ENCODE measurements at regions not wholly inside any gene's neighbourhood (a gene's known extent, or its start where the extent isn't known, plus 50 kb on each side); places are given as distances from the start of the nearest gene placed in this dataset.

DNA sequence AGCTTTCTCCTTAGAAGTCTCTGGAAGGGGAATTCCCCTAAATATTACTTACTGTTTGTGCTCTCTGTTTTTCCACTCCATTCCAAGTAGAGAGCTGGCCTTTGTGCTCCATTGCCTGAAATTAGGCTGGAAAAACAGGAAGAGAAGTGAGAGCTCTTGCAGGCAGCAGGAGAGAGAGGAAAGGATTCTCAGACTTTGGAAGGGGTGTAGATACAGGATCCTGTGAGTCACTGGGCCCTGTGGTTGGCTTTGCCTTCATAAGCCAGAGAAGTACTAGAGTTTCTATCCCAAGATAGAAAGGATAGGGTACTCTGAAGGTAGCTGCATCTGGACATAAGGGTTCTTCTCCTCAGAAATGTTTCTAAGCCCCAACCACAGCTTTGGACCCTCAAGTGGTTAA lies 188.9 kb downstream of the CMPK2 start:
- no peak for TF ChIP-seq POLR2A (IDR thresholded peaks at IDR 0.05)
- no peak for TF ChIP-seq CTCF (IDR thresholded peaks at IDR 0.05)

All from right lobe of liver (tissue), 4 donors.